Fibroblast of skin of back (primary cell): ENCODE measurements at regions not wholly inside any gene's neighbourhood (a gene's known extent, or its start where the extent isn't known, plus 50 kb on each side); places are given as distances from the start of the nearest gene placed in this dataset.
"Not testable (repeated sequence)": the region's sequence is repeated elsewhere in the genome, so short reads cannot be mapped to it uniquely, and the experiment has no call there.

Source experiments
- DNase-seq: peaks from one replicate; pipeline ENCODE4 v3.0.0-alpha.2; 2013

DNA sequence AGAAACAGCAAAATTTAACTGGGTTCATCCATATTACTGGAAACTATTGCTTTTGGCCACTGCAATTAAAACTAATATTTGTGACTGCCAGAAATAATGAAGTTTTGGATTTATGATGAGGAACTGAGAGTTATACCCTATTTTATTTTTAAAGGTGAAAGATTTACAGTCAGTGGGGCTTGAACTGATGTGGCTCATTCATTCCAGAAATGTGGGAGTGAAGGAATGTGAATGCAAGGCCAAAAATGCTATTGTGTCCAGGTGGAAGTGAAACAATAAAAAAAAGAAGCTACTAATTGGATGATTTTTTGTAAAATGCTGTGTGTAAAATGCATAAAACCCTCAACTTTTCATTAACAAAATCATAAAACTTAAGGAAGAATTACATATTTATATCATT is 491.9 kb downstream of the COL12A1 start:
- DNase-seq = no peak

DNA sequence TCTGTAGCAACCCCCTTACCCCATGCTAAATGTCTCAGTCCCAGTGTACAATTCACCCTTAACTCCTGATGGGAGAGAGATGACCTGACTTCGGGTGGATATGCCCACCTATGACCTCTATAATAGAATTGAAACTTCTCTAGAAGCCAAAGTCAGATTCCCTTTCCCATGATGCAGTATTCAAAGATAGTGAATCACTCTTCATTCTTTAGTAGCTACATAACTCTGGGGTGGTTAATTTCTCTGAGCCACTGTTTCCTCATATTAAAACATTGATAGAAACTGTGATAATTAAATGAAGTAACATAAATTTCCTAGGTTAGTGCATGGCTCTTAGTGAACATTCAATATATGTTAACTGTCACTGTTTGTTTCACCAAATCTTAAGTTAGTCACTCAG is 500.4 kb downstream of the COL12A1 start:
- DNase-seq = peak; percentile 45

DNA sequence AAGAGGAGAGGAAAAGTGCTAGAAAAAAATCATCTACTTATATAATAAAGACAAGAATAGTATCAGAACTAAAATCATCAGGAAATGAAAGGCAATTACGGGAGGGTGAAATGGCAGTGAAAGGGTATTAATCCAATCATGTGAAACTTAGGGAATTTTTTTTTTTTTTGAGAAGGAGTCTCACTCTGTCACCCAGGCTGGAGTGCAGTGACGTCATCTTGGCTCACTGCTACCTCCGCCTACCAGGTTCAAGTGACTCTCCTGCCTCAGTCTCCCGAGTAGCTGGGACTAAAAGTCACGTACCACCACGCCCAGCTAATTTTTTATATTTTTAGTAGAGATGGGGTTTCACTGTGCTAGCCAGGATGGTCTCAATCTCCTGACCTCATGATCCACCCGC is 501.3 kb downstream of the COL12A1 start:
- not testable (repeated sequence) for DNase-seq

DNA sequence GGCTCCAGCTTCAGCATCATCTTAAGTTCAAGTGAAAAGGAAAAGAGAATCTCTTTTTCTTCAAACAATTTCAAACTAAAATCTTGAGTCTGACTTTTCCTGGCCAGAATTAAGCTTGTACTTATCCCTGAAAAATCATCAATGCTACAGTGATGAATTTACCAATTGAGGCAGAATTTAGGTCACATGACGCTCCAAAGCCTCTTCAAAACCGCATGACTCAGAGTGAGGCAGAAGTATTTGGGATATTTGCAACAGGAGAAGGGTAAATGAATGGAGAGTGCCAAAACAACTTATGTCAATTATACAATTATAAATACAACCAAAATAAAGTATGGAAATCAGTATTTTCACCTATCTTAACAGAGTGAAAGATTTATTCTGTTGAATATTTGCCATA is 515.5 kb downstream of the COL12A1 start:
- DNase-seq = peak; percentile 10

DNA sequence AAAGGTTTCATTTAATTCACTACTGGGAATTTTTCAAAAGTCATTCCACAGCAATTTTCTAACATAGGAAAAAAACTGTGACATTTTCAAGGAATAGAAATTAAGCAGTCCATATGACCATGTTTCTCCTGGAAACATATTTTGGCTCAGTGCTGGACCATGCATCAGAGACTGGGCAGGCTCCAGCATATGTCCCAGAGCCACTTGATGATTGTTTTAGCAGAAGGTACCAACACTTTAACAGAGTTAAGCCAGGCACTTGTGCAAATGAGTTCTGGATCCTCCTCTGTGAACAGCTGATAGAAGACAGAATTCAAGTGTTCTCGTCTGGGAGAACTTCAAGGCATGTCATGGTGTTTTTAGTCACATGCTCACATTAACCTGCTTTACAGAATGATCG is 516.3 kb downstream of the COL12A1 start:
- DNase-seq = no peak

DNA sequence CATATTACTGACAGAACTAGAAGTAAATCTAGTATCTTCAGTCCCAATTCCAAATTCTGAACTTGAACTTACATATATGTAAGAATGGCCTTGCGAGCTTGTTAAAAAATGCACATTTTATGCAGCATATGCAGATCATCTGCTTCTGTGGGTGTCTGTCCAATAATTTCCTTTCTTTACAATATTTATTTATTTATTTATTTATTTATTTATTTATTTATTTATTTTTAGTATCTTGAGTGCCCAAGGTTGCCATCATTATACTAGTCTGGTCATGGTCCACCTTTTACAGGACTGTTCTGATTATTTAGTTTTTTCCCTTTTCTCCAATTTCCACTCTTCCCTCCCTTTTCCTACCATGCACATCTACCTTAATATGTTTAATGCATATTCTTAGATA is 528.4 kb downstream of the COL12A1 start:
- no peak for DNase-seq

DNA sequence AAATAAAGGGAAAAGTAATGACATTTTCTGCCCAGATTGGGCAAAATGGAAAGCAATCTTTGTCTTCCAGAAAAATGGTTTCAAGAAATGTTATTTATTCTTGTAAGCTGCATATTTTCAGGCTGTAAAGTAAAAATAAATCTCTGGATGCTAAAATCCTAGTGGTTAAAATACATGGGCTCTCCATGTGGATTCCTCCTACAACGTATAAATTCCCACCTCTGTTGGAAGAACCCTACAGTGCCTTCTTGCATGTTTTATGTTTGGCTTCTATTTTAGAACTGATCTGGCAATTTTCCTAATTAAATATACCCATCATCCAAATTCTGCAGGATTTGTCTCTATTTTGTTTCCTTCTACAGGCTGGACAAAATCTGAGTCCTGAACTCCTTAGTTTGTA is 528.9 kb downstream of the COL12A1 start:
- DNase-seq = no peak

DNA sequence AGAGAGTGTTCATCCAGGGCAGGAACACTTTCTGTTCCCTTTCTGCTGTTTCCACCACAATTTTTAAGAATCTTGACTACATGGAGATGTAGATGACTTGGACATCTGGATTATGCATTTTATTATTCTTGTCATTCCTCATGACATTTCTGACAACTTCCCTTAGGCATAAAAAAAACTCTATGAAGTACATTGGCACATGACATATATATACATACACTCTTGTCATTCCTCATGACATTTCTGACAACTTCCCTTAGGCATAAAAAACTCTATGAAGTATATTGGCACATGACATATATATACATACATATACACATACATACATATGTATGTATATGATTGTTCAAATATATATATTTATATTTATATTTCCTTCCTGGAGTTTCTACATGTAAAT is 531.5 kb downstream of the COL12A1 start:
- DNase-seq = no peak

DNA sequence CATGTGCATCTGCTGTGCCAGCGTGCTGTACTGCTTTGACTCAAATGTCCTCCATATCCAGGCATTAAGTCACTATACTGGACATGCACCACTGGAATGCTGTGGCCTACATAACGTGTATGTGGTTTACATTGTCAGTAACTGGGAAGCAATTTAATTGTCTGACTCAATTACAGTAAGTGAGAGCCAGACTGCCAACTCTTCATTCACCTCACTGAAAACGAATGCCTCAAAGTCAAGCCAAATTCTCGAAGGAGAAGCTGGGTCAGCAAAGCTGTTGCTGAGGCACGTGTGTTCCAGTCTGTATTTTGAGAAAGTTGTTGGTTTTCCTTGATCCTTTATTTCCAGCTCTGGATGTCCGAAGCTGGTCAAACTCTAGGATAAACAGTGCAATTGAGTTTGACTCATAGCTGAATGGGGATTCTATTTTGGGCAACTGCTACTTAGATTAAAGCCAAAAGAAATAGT is 534.3 kb downstream of the COL12A1 start:
- DNase-seq = peak; percentile 96

DNA sequence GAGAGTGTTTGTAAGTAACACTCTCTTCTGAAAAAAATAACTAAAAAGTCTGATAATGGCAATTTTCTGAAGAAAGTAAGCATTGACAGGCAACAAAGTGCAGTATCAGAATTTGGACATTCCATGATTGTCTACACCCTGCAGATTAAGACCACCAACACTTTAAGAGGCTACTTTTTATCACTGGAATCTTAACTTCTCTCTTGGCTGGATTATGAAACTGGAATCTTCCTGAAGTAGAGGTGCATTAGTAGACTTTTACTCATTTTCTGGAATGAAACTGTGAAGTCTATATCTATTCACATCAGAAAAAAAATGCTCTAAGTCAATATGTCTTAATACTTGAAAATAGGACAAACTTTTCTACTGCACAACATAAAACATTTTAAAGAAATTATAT is 547.5 kb downstream of the COL12A1 start:
- no peak for DNase-seq

DNA sequence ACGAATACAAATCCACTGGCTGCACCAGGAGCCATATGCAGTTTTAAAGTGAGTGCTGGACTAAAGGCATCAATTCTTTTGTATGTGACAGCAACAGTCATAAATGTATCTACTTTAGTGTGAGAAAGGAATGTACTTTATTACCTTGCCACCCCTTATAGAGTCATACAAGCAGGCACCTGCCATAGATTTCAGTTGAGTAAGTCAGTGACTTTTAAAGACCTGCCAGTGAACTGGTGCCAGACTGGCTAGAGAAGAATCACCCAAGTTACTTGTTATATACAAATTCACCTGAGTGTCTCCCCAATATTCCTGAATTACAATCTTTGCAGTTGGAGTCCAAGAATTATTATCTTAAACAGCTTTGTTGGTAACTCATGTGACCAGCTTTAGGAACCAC is 547.9 kb downstream of the COL12A1 start:
- no peak for DNase-seq

DNA sequence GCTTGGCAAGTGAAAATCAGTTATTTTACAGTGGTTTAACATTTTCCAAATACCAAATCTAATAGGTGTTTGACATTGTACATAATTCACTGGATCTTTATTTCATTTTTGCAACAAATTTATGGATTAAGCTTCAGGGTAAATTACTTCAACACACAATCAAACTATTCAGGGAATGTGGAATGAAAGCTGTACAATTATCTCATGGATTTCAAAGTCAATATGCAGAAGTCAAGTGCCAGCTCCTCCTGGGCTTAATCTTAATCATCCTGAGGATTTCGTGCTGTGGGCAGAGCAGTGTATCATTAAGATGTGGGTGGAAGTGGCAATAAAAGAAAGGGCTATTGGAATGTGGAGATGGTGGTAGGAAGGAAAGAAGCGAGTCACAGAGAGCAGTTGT is 548.8 kb downstream of the COL12A1 start:
- no peak for DNase-seq

DNA sequence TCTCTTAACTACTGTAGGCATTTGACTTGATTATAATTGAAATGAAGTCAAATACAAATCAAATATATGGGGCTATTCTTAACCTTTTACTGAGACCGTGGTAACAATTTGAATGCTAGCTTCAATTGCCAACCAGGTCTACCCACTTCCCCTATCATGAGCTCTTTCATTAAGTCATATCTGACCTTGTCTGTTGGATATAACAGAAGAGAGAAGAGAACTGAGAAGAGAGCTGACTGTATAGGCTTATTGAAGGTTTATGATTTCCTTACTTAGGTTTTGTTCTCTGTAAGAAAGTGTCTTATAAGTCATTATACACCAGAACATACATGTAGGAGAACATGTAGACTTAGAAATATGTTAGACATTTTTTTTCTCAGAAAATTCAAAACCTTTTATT is 549.4 kb downstream of the COL12A1 start:
- DNase-seq = no peak

DNA sequence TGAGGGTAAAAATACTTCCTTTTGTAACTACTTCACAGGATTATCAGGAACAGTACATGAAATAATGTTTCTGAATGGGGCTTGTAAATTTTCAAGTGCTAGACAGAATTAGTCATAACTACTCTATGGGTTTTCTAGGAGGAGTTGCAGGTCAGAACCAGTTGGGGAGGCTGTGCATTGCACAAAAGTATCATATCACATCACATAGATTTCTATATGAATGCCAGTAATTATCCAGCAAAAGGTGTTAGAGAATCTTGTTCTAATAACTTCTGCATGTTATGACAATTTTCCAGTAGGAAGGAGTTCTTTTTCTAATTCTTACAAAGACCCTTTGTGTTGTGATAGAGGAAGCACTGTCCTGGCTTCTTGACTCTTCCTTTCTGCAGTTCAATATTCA is 551.6 kb downstream of the COL12A1 start:
- no peak for DNase-seq

DNA sequence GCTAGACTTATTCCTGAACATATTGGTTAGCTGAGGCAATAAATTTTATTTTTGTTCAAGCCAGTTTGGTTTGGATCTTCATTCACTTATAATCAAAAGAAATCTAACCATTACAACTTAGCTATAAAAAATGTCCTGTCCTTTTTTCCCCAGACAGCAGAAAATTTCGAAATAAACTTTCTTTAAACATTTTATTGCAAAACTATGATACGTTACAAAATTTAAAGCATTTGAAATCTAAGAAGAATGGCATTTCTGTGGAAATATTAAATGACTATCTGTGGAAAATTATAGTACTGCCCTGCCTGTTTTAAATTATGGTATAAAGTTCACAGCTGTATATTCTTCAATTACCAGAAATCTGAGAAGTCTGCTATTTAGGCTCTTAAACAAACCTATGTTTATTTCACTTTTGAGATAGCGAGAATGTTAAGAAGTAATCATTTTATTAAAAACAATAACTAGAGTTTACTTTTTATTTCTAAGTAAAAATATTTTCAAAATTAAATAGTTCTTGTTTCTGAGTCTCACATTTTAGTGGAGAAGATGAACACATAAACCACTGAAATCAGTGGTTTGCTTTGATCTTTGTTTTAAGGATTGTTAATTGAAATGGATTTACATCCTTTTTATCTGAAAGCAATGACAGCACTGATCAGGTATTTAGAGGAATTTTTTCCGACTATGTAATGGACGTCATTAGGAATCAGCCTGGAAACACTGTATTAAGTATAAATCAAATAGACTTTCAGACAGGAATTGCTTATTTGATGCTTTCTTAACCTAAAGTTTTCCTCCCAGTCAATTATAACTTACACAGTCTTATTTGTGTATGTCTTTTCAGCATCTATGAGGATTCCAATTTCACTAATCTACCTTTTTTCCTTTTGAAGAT is 553.7 kb downstream of the COL12A1 start:
- DNase-seq = no peak

DNA sequence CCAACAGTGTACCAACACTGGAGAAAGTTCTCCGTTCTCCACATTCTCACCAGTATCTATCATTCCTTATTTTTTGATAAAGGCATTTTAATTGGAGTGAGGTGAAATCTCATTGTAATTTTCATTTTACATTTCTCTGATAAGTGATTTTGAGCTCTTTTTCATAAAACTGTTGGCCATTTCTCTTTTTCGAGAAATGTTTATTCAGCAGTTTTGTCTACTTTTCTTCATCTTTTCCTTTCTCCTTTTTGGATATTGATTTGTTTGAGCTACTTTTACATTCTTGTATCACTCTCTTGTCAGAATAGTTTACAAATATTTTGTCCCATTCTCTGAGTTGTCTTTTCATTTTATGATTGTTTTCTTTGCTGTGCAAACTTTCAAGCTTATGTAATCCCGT is 555.2 kb downstream of the COL12A1 start:
- no peak for DNase-seq

DNA sequence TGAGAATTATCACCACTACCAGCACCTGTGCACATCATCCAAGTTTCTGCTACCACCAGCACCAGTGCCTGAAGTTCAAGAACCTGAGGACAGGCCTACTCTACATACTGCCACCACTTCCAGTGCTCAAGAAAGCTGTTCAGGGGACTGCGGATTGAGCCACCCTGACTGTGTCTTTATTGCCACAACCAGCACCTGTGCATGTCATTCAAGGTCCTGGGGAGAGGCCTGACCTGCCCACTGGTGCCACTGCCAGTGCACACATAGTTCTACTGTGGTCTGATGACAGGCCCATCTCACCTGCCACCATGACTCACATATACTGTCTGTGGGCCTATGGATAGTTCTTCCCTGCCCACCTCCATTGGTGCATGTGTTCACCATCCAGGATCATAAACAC is 559.4 kb downstream of the COL12A1 start:
- DNase-seq = no peak

DNA sequence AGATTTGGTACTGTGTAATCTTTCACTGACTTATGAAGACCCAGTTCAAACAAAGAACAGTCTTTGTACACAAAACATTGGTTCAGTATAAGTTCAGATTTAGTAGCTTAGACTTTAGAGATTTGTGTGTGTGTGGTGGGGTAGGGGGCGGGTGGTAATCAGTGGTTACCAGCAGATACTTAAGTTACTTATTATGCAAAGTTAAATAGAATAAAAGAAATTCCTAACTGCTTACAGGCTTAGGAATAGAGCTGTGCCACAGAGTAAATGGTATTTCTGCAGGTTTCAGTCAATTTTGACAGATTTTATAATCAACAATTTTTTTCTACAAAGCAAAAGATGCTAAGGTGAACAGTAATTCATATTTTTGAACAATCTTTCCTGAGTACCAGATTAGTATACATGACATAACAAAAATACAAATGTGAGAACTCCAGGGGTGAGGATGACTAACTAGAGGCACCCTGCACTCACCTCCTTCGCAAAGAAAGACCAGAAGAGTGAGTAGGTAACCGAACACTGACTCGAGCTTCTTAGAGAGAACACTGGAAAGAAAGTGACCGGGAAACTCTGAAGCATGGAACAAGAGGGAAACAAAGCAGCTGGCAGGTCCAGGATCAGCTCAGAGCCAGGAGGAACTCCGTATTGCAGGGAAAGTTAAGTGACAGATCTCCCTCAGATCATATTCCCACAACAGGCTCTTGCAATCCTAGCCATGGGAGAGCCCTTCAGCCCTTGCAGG is 560.6 kb downstream of the COL12A1 start:
- DNase-seq = no peak

DNA sequence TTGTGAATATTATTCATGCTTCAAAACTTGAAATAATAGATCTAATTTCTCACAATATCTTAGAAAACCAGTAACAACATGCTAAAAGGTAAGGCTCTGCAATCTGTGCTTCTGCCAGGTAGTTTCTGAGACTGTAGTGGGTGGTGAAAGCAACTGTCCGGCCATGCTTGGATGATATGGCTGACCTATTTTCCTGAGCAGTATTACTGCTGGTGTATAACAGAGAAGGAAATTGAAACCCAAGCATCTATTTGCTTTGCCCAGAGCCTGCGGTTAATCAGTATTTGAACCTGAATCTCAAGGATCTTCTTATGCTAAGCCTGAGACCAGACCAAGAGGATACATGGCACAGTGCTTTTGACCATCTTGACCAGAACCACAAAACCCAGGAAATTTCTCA is 563.8 kb downstream of the COL12A1 start:
- DNase-seq = no peak

DNA sequence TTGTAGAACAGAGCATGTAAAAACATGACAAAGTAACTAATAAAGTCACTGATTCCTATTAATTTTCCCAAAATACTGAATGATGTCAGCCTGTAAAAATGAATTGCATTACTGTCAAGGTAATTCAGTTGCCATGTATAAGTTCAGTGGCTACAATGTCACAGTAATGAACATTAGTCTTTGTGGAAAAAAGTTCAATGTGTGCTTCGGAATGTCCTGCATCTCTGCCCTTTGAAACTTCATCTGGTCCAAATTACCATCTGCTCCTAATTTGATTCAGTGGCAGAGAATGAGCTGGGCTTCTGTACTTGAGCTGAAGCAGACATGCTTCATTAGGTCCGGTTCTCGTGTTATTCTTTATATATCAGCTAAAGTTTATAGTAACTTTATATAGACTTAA is 567.4 kb downstream of the COL12A1 start:
- peak; percentile 30 for DNase-seq

DNA sequence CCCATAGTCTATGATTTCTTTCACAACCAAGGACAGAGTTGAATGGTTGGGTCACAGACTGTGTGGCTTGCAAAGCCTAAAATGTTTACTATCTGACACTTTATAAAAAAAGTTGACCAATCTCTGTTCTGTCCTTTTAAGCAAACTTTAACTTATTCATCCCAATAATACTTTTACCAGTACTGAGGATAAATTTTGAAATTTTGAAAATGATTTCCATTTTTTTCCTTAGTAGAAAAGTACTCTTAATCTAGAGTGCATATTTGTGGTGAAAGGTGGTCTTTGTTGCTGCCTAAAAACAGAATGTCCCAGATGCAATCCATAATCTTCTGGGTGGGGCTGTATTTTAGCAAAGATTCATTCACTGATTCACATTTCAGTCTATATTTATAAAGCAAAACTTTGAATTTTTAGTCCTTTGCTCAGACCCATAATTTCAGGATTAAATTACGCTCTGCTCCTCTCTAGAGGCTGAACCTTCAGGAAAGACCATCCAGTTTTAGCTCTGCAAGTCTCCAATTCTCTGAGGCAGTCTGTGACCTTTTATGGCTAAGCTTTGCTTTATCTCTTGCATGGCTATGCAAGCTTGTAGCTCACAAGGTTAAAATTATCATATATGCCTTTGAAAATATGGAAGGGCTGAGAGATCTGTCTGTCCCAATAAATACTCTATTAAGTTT is 573.5 kb downstream of the COL12A1 start:
- DNase-seq = peak; percentile 2

DNA sequence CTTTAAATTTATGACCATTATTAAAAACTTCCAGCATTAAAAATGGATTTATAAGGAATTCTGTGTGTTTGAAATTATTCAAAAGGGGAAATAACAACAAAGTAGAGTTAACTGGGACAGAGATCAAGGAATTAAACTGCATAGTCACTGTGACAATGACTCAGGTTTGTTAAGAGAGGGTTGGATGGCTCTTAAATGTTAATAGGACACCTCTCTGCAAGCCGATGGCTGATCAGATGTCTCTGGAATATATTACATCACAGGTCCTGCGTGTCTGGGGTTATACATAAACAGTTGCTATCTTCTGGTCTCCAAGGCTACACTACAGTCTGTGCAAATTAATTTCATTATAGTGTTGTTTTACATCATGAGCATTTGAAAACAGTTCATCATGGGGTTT is 574.3 kb downstream of the COL12A1 start:
- peak; percentile 15 for DNase-seq

DNA sequence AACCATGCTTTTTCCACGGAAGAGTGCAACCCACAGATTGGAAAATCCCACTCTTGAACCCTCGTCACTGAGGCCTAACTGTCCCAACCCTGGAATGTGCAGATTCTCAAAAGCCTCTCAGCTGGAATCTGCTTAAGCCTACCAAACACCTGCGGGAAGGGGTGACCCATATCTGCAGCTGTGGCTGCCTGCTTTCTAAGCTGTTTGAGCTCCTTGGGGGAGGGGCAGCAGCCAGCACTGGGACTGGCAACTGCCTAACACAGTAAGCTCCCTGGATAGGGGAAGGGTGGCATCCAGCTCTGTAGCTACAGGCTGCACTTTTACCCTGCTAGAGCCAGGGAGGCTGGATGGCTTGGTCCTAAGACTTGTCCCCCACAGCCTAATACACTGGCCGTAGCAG is 579.6 kb downstream of the COL12A1 start:
- DNase-seq = no peak
